ENCODE measurements at regions not wholly inside any gene's neighbourhood (a gene's known extent, or its start where the extent isn't known, plus 50 kb on each side); places are given as distances from the start of the nearest gene placed in this dataset.

GRCh38 chr2:78118037-78118436 lies 595.9 kb upstream of the LRRTM4 start:
- Histone ChIP-seq H3F3A (ENCODE audit: insufficient read depth, low read length) (no peaks in the 10 kb centered on the region), H3K27me3 (ENCODE audit: insufficient read depth, low read length) (no peaks in the 10 kb centered on the region), H3K9me2 (ENCODE audit: low read depth, low read length) (no peaks in the 10 kb centered on the region), H3K9me3 (ENCODE audit: low read length) (no peaks in the 10 kb centered on the region), H3K4me2 (ENCODE audit: low read length) (no peak overlapping the region), H3K4me3 (ENCODE audit: low read depth, low read length, poor library complexity, severe bottlenecking) (no peak overlapping the region), H2AFZ (ENCODE audit: low read length) (no peak overlapping the region), H3K79me2 (ENCODE audit: insufficient read depth, low read length) (no peaks in the 10 kb centered on the region), H3K27ac (ENCODE audit: low read depth, low read length, poor library complexity, severe bottlenecking) (no peak overlapping the region), H3K36me3 (ENCODE audit: insufficient read depth, low read length) (no peaks in the 10 kb centered on the region), H3K4me1 (ENCODE audit: insufficient read depth, low read length, severe bottlenecking) (no peaks in the 10 kb centered on the region), H4K20me1 (ENCODE audit: insufficient read depth, low read length) (no peaks in the 10 kb centered on the region), H3K9ac (ENCODE audit: low read length) (no peak overlapping the region)
- TF ChIP-seq CTCF (IDR thresholded peaks at IDR 0.05; ENCODE audit: low read length) (no peak), EZH2 (IDR thresholded peaks at IDR 0.05; ENCODE audit: borderline replicate concordance, low read length) (no peak)

- no peaks in the 10 kb centered on the region for H3K36me3 ChIP-seq (ENCODE audit: insufficient read depth, low read length)
- no peaks in the 10 kb centered on the region for H3K9me3 ChIP-seq (ENCODE audit: low read length)
- no peak overlapping the region for H2AFZ ChIP-seq (ENCODE audit: low read length)
- H3K9ac ChIP-seq (ENCODE audit: low read length): no peak overlapping the region
- no peaks in the 10 kb centered on the region for H3K27me3 ChIP-seq (ENCODE audit: insufficient read depth, low read length)
- H3K27ac ChIP-seq (ENCODE audit: low read depth, low read length, poor library complexity, severe bottlenecking): no peak overlapping the region
- H3K4me1 ChIP-seq (ENCODE audit: insufficient read depth, low read length, severe bottlenecking): no peaks in the 10 kb centered on the region
- H3K9me2 ChIP-seq (ENCODE audit: low read depth, low read length): no peaks in the 10 kb centered on the region
- H3K79me2 ChIP-seq (ENCODE audit: insufficient read depth, low read length): no peaks in the 10 kb centered on the region
- H3F3A ChIP-seq (ENCODE audit: insufficient read depth, low read length): no peaks in the 10 kb centered on the region
- TF ChIP-seq EZH2 (IDR thresholded peaks at IDR 0.05; ENCODE audit: borderline replicate concordance, low read length) (no peak), CTCF (IDR thresholded peaks at IDR 0.05; ENCODE audit: low read length) (no peak)
- H3K4me2 ChIP-seq (ENCODE audit: low read length): no peak overlapping the region
- H3K4me3 ChIP-seq (ENCODE audit: low read depth, low read length, poor library complexity, severe bottlenecking): no peak overlapping the region
- H4K20me1 ChIP-seq (ENCODE audit: insufficient read depth, low read length): no peaks in the 10 kb centered on the region
Observed at GRCh38 chr2:78120275-78120674, 598.1 kb upstream of the LRRTM4 start.

GRCh38 chr2:78125042-78125441 lies 602.9 kb upstream of the LRRTM4 start:
- no peaks in the 10 kb centered on the region for H3K36me3 ChIP-seq (ENCODE audit: insufficient read depth, low read length)
- no peak overlapping the region for H3K4me3 ChIP-seq (ENCODE audit: low read depth, low read length, poor library complexity, severe bottlenecking)
- no peak overlapping the region for H2AFZ ChIP-seq (ENCODE audit: low read length)
- H3K4me2 ChIP-seq (ENCODE audit: low read length): no peak overlapping the region
- H3K27ac ChIP-seq (ENCODE audit: low read depth, low read length, poor library complexity, severe bottlenecking): no peak overlapping the region
- no peaks in the 10 kb centered on the region for H3K27me3 ChIP-seq (ENCODE audit: insufficient read depth, low read length)
- no peaks in the 10 kb centered on the region for H3F3A ChIP-seq (ENCODE audit: insufficient read depth, low read length)
- H3K9me3 ChIP-seq (ENCODE audit: low read length): no peaks in the 10 kb centered on the region
- H3K79me2 ChIP-seq (ENCODE audit: insufficient read depth, low read length): no peaks in the 10 kb centered on the region
- H3K9me2 ChIP-seq (ENCODE audit: low read depth, low read length): no peaks in the 10 kb centered on the region
- no peaks in the 10 kb centered on the region for H4K20me1 ChIP-seq (ENCODE audit: insufficient read depth, low read length)
- H3K9ac ChIP-seq (ENCODE audit: low read length): no peak overlapping the region
- no peaks in the 10 kb centered on the region for H3K4me1 ChIP-seq (ENCODE audit: insufficient read depth, low read length, severe bottlenecking)
- TF ChIP-seq CTCF (IDR thresholded peaks at IDR 0.05; ENCODE audit: low read length) (no peak), EZH2 (IDR thresholded peaks at IDR 0.05; ENCODE audit: borderline replicate concordance, low read length) (no peak)

Data from OCI-LY1 (cell line).